ENCODE measurements at regions not wholly inside any gene's neighbourhood (a gene's known extent, or its start where the extent isn't known, plus 50 kb on each side); places are given as distances from the start of the nearest gene placed in this dataset.
"Not testable (repeated sequence)": the region's sequence is repeated elsewhere in the genome, so short reads cannot be mapped to it uniquely, and the experiment has no call there.

GRCh38 chr16:6749698-6750097 is 582.9 kb upstream of the RBFOX1 start:
- no peak overlapping the region for H3K18ac ChIP-seq (ENCODE audit: low read length)
- H3K79me1 ChIP-seq (ENCODE audit: low read length): no peaks in the 10 kb centered on the region
- no peak overlapping the region for H3K9ac ChIP-seq (ENCODE audit: low read length)
- H3K79me2 ChIP-seq (ENCODE audit: control insufficient read depth, insufficient read depth, low read length, poor library complexity): no peaks in the 10 kb centered on the region
- no peak overlapping the region for H2AK5ac ChIP-seq (ENCODE audit: low read length)
- H2AFZ ChIP-seq (ENCODE audit: insufficient read depth, low read length, poor library complexity): no peak overlapping the region
- no peak overlapping the region for H3K4me3 ChIP-seq (ENCODE audit: low read depth, low read length)
- no peak overlapping the region for H3K23ac ChIP-seq (ENCODE audit: low read length)
- H4K91ac ChIP-seq (ENCODE audit: low read depth, low read length): no peak overlapping the region
- no peak overlapping the region for H3K4me2 ChIP-seq (ENCODE audit: low read length)
- no peaks in the 10 kb centered on the region for H3K36me3 ChIP-seq (ENCODE audit: control insufficient read depth in 1 of 2, insufficient read depth in 2 of 2, low read length in 2 of 2)
- H3K14ac ChIP-seq (ENCODE audit: low read length): no peak overlapping the region
- WGBS (ENCODE audit: extremely low coverage, insufficient coverage, insufficient read length): no CpG with 5 or more reads among the region's 4 CpGs
- no peak overlapping the region for H2BK12ac ChIP-seq (ENCODE audit: low read length)
- H3K27ac ChIP-seq (ENCODE audit: low read depth, low read length): no peak overlapping the region
- no peaks in the 10 kb centered on the region for H3K9me3 ChIP-seq (ENCODE audit: insufficient read depth, low read depth, low read length)
- H2BK120ac ChIP-seq (ENCODE audit: insufficient read depth, low read length, poor library complexity): no peak overlapping the region
- DNase-seq: no peak
- H3K4me1 ChIP-seq (ENCODE audit: control insufficient read depth in 1 of 2, insufficient read depth in 2 of 2, low read length in 2 of 2): no peaks in the 10 kb centered on the region
- H4K8ac ChIP-seq (ENCODE audit: low read depth, low read length): no peak overlapping the region
- no peak overlapping the region for H2BK5ac ChIP-seq (ENCODE audit: low read depth, low read length, poor library complexity)
- no peak overlapping the region for H3K4ac ChIP-seq (ENCODE audit: low read depth, low read length)
- H3K27me3 ChIP-seq (ENCODE audit: insufficient read depth, low read length): no peaks in the 10 kb centered on the region
- no peak overlapping the region for H4K12ac ChIP-seq (ENCODE audit: low read depth, low read length)

GRCh38 chr16:6736302-6736701 is 596.3 kb upstream of the RBFOX1 start:
- not testable (repeated sequence) for H4K91ac ChIP-seq (ENCODE audit: low read depth, low read length); H3K18ac ChIP-seq (ENCODE audit: low read length); H3K14ac ChIP-seq (ENCODE audit: low read length); H2BK120ac ChIP-seq (ENCODE audit: insufficient read depth, low read length, poor library complexity); H4K8ac ChIP-seq (ENCODE audit: low read depth, low read length); H3K27me3 ChIP-seq (ENCODE audit: insufficient read depth, low read length); H3K9me3 ChIP-seq (ENCODE audit: insufficient read depth, low read depth, low read length); H4K12ac ChIP-seq (ENCODE audit: low read depth, low read length); H2BK12ac ChIP-seq (ENCODE audit: low read length); H3K4me3 ChIP-seq (ENCODE audit: low read depth, low read length); H3K4me2 ChIP-seq (ENCODE audit: low read length); H3K27ac ChIP-seq (ENCODE audit: low read depth, low read length); H2BK5ac ChIP-seq (ENCODE audit: low read depth, low read length, poor library complexity); H3K4ac ChIP-seq (ENCODE audit: low read depth, low read length); H3K79me1 ChIP-seq (ENCODE audit: low read length); H3K4me1 ChIP-seq (ENCODE audit: control insufficient read depth in 1 of 2, insufficient read depth in 2 of 2, low read length in 2 of 2); DNase-seq; H2AFZ ChIP-seq (ENCODE audit: insufficient read depth, low read length, poor library complexity); H3K9ac ChIP-seq (ENCODE audit: low read length); H3K36me3 ChIP-seq (ENCODE audit: control insufficient read depth in 1 of 2, insufficient read depth in 2 of 2, low read length in 2 of 2); H3K79me2 ChIP-seq (ENCODE audit: control insufficient read depth, insufficient read depth, low read length, poor library complexity); H2AK5ac ChIP-seq (ENCODE audit: low read length); H3K23ac ChIP-seq (ENCODE audit: low read length)
- WGBS (ENCODE audit: extremely low coverage, insufficient coverage, insufficient read length): no CpG with 5 or more reads among the region's 2 CpGs

- Histone ChIP-seq H4K91ac (ENCODE audit: low read depth, low read length) (no peak overlapping the region), H3K79me1 (ENCODE audit: low read length) (no peaks in the 10 kb centered on the region), H3K23ac (ENCODE audit: low read length) (no peak overlapping the region), H2AK5ac (ENCODE audit: low read length) (no peak overlapping the region), H2BK5ac (ENCODE audit: low read depth, low read length, poor library complexity) (no peak overlapping the region), H3K9ac (ENCODE audit: low read length) (no peak overlapping the region), H4K12ac (ENCODE audit: low read depth, low read length) (no peak overlapping the region), H3K9me3 (ENCODE audit: insufficient read depth, low read depth, low read length) (no peaks in the 10 kb centered on the region), H3K79me2 (ENCODE audit: control insufficient read depth, insufficient read depth, low read length, poor library complexity) (no peaks in the 10 kb centered on the region), H3K4me1 (ENCODE audit: control insufficient read depth in 1 of 2, insufficient read depth in 2 of 2, low read length in 2 of 2) (no peaks in the 10 kb centered on the region), H2BK120ac (ENCODE audit: insufficient read depth, low read length, poor library complexity) (no peak overlapping the region), H3K18ac (ENCODE audit: low read length) (no peak overlapping the region), H3K27me3 (ENCODE audit: insufficient read depth, low read length) (no peaks in the 10 kb centered on the region), H3K36me3 (ENCODE audit: control insufficient read depth in 1 of 2, insufficient read depth in 2 of 2, low read length in 2 of 2) (no peaks in the 10 kb centered on the region), H3K4me3 (ENCODE audit: low read depth, low read length) (no peak overlapping the region), H4K8ac (ENCODE audit: low read depth, low read length) (no peak overlapping the region), H3K27ac (ENCODE audit: low read depth, low read length) (no peak overlapping the region), H3K14ac (ENCODE audit: low read length) (no peak overlapping the region), H3K4ac (ENCODE audit: low read depth, low read length) (no peak overlapping the region), H2BK12ac (ENCODE audit: low read length) (no peak overlapping the region), H3K4me2 (ENCODE audit: low read length) (no peak overlapping the region), H2AFZ (ENCODE audit: insufficient read depth, low read length, poor library complexity) (no peak overlapping the region)
- DNase-seq: no peak
- no CpG with 5 or more reads among the region's 3 CpGs for WGBS (ENCODE audit: extremely low coverage, insufficient coverage, insufficient read length)
These were observed 597.0 kb upstream of the RBFOX1 start for GRCh38 chr16:6735631-6736030.

- no peak overlapping the region for H2AFZ ChIP-seq (ENCODE audit: insufficient read depth, low read length, poor library complexity)
- H2BK5ac ChIP-seq (ENCODE audit: low read depth, low read length, poor library complexity): no peak overlapping the region
- no peak overlapping the region for H3K4me2 ChIP-seq (ENCODE audit: low read length)
- H2BK12ac ChIP-seq (ENCODE audit: low read length): no peak overlapping the region
- no peak overlapping the region for H3K4me3 ChIP-seq (ENCODE audit: low read depth, low read length)
- H2AK5ac ChIP-seq (ENCODE audit: low read length): no peak overlapping the region
- no peak overlapping the region for H4K91ac ChIP-seq (ENCODE audit: low read depth, low read length)
- H3K23ac ChIP-seq (ENCODE audit: low read length): no peak overlapping the region
- no peaks in the 10 kb centered on the region for H3K36me3 ChIP-seq (ENCODE audit: control insufficient read depth in 1 of 2, insufficient read depth in 2 of 2, low read length in 2 of 2)
- no peak for DNase-seq
- no peak overlapping the region for H3K27ac ChIP-seq (ENCODE audit: low read depth, low read length)
- H3K4ac ChIP-seq (ENCODE audit: low read depth, low read length): no peak overlapping the region
- H3K79me1 ChIP-seq (ENCODE audit: low read length): no peaks in the 10 kb centered on the region
- no CpG with 5 or more reads among the region's 4 CpGs for WGBS (ENCODE audit: extremely low coverage, insufficient coverage, insufficient read length)
- H3K18ac ChIP-seq (ENCODE audit: low read length): no peak overlapping the region
- no peak overlapping the region for H4K8ac ChIP-seq (ENCODE audit: low read depth, low read length)
- H3K9me3 ChIP-seq (ENCODE audit: insufficient read depth, low read depth, low read length): no peaks in the 10 kb centered on the region
- H3K4me1 ChIP-seq (ENCODE audit: control insufficient read depth in 1 of 2, insufficient read depth in 2 of 2, low read length in 2 of 2): no peaks in the 10 kb centered on the region
- H3K79me2 ChIP-seq (ENCODE audit: control insufficient read depth, insufficient read depth, low read length, poor library complexity): no peaks in the 10 kb centered on the region
- no peak overlapping the region for H3K9ac ChIP-seq (ENCODE audit: low read length)
- no peak overlapping the region for H4K12ac ChIP-seq (ENCODE audit: low read depth, low read length)
- H3K27me3 ChIP-seq (ENCODE audit: insufficient read depth, low read length): no peaks in the 10 kb centered on the region
- H3K14ac ChIP-seq (ENCODE audit: low read length): no peak overlapping the region
- no peak overlapping the region for H2BK120ac ChIP-seq (ENCODE audit: insufficient read depth, low read length, poor library complexity)
These were observed 600.5 kb upstream of the RBFOX1 start for GRCh38 chr16:6732166-6732565.
